ENCODE measurements at regions not wholly inside any gene's neighbourhood (a gene's known extent, or its start where the extent isn't known, plus 50 kb on each side); places are given as distances from the start of the nearest gene placed in this dataset.

GRCh38 chr2:18395555-18395954, 164.9 kb downstream of the RDH14 start:
- peak; percentile 23; the same call in 2 of the 3 replicates for ATAC-seq
- TF ChIP-seq OSR1 (CRISPR knock-in tag; IDR thresholded peaks at IDR 0.05): no peak
- no peak for TF ChIP-seq ISL1 (CRISPR knock-in tag; IDR thresholded peaks at IDR 0.05)
- TF ChIP-seq ESRRG (CRISPR knock-in tag; IDR thresholded peaks at IDR 0.05): no peak
- no peak for TF ChIP-seq TOX (CRISPR knock-in tag; IDR thresholded peaks at IDR 0.05; ENCODE audit: borderline replicate concordance)
- TF ChIP-seq CSDC2 (CRISPR knock-in tag; IDR thresholded peaks at IDR 0.05): no peak
- TF ChIP-seq PPARA (CRISPR knock-in tag; IDR thresholded peaks at IDR 0.05; ENCODE audit: borderline replicate concordance): no peak
- no peak for TF ChIP-seq RARB (CRISPR knock-in tag; IDR thresholded peaks at IDR 0.05)
- TF ChIP-seq, protein P1, sequence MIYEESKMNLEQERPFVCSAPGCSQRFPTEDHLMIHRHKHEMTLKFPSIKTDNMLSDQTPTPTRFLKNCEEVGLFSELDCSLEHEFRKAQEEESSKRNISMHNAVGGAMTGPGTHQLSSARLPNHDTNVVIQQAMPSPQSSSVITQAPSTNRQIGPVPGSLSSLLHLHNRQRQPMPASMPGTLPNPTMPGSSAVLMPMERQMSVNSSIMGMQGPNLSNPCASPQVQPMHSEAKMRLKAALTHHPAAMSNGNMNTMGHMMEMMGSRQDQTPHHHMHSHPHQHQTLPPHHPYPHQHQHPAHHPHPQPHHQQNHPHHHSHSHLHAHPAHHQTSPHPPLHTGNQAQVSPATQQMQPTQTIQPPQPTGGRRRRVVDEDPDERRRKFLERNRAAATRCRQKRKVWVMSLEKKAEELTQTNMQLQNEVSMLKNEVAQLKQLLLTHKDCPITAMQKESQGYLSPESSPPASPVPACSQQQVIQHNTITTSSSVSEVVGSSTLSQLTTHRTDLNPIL (CRISPR knock-in tag; IDR thresholded peaks at IDR 0.05; ENCODE audit: low read depth): no peak
- no peak for TF ChIP-seq CSRNP3 (CRISPR knock-in tag; IDR thresholded peaks at IDR 0.05)
- no peak for TF ChIP-seq ZNF8 (CRISPR knock-in tag; IDR thresholded peaks at IDR 0.05)
- TF ChIP-seq POU6F1 (CRISPR knock-in tag; IDR thresholded peaks at IDR 0.05; ENCODE audit: borderline replicate concordance, low read depth): no peak
- no peak for TF ChIP-seq TSHZ2 (CRISPR knock-in tag; IDR thresholded peaks at IDR 0.05)
- no peak for TF ChIP-seq ZNF70 (CRISPR knock-in tag; IDR thresholded peaks at IDR 0.05)
- TF ChIP-seq, protein P2, sequence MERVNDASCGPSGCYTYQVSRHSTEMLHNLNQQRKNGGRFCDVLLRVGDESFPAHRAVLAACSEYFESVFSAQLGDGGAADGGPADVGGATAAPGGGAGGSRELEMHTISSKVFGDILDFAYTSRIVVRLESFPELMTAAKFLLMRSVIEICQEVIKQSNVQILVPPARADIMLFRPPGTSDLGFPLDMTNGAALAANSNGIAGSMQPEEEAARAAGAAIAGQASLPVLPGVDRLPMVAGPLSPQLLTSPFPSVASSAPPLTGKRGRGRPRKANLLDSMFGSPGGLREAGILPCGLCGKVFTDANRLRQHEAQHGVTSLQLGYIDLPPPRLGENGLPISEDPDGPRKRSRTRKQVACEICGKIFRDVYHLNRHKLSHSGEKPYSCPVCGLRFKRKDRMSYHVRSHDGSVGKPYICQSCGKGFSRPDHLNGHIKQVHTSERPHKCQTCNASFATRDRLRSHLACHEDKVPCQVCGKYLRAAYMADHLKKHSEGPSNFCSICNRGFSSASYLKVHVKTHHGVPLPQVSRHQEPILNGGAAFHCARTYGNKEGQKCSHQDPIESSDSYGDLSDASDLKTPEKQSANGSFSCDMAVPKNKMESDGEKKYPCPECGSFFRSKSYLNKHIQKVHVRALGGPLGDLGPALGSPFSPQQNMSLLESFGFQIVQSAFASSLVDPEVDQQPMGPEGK (CRISPR knock-in tag; IDR thresholded peaks at IDR 0.05; ENCODE audit: borderline replicate concordance): no peak
- no peak for TF ChIP-seq SNAI2 (CRISPR knock-in tag; IDR thresholded peaks at IDR 0.05)
- no peak for TF ChIP-seq ZC3H10 (CRISPR knock-in tag; IDR thresholded peaks at IDR 0.05)
- TF ChIP-seq BACH2 (CRISPR knock-in tag; IDR thresholded peaks at IDR 0.05; ENCODE audit: borderline replicate concordance): no peak

- no peak for TF ChIP-seq TSHZ2 (CRISPR knock-in tag; IDR thresholded peaks at IDR 0.05)
- no peak for TF ChIP-seq CSDC2 (CRISPR knock-in tag; IDR thresholded peaks at IDR 0.05)
- TF ChIP-seq ZNF8 (CRISPR knock-in tag; IDR thresholded peaks at IDR 0.05): no peak
- no peak for TF ChIP-seq OSR1 (CRISPR knock-in tag; IDR thresholded peaks at IDR 0.05)
- TF ChIP-seq SNAI2 (CRISPR knock-in tag; IDR thresholded peaks at IDR 0.05): no peak
- TF ChIP-seq ZFP3 (CRISPR knock-in tag; IDR thresholded peaks at IDR 0.05): no peak
- TF ChIP-seq, protein P2 (CRISPR knock-in tag; IDR thresholded peaks at IDR 0.05; ENCODE audit: borderline replicate concordance): no peak
- TF ChIP-seq TCF4 (CRISPR knock-in tag; IDR thresholded peaks at IDR 0.05; ENCODE audit: borderline replicate concordance): no peak
- no peak for TF ChIP-seq ZFP30 (CRISPR knock-in tag; IDR thresholded peaks at IDR 0.05)
- no peak for TF ChIP-seq POU6F1 (CRISPR knock-in tag; IDR thresholded peaks at IDR 0.05; ENCODE audit: borderline replicate concordance, low read depth)
- TF ChIP-seq ISL1 (CRISPR knock-in tag; IDR thresholded peaks at IDR 0.05): no peak
- no peak for TF ChIP-seq ZNF70 (CRISPR knock-in tag; IDR thresholded peaks at IDR 0.05)
- no peak for TF ChIP-seq PPARA (CRISPR knock-in tag; IDR thresholded peaks at IDR 0.05; ENCODE audit: borderline replicate concordance)
- no peak for TF ChIP-seq BACH2 (CRISPR knock-in tag; IDR thresholded peaks at IDR 0.05; ENCODE audit: borderline replicate concordance)
These were observed 172.8 kb downstream of the RDH14 start for GRCh38 chr2:18387441-18388206.

More at GRCh38 chr2:18387441-18388206, 172.8 kb downstream of the RDH14 start:
- ATAC-seq: peak; percentile 96
